ENCODE measurements at regions not wholly inside any gene's neighbourhood (a gene's known extent, or its start where the extent isn't known, plus 50 kb on each side); places are given as distances from the start of the nearest gene placed in this dataset.

DNA sequence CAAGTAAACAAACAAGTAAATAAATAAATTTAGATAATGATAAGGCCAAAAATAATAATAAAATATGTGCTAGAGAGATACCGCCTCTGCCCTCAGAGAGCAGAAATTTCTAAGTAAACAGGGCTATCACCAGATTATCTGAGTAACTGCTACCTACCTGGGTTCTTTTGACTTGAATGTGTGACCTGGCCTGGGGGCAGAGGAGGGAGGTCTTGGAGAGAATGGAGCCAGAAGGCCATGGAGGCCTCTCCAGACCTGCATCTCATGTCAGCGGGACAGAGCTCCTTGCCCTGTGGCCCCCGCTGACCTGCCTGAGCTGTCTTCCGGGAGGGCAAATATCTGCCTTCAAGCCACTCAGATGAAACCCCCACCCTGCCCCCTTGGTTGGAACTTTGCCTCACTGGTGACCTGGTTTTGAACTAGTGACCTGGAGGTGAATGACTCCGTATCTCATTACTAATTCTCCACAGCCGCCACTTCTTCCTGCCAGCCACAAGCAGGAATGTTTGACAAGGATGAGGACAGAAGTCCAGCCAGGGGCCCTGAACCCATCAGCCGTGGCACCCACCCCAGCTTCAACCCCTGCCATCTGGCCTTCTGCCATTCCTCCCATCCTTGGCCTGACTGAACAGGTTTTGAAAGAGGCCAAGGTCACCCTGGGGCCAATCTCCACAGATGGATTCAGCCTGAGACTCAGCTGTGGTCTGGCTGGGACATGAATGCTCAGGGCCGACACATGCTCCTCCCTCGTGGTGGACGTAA lies 86.8 kb upstream of the PARP11 start:
- Histone ChIP-seq H3K4me3 (no peak overlapping the region), H3K9me3 (ENCODE audit: low read depth) (no peaks in the 10 kb centered on the region), H3K9me2 (ENCODE audit: insufficient read depth) (no peaks in the 10 kb centered on the region), H2AFZ (no peak overlapping the region), H3K27ac (no peak overlapping the region), H3K4me2 (ENCODE audit: unreplicated experiment) (no peak overlapping the region), H3K27me3 (replicated peaks; ENCODE audit: insufficient read depth) (peaks cover 11% of the 10 kb centered on the region), H3K79me2 (ENCODE audit: insufficient read depth) (no peaks in the 10 kb centered on the region), H3K4me1 (ENCODE audit: insufficient read depth) (no peaks in the 10 kb centered on the region), H3F3A (ENCODE audit: insufficient read depth) (no peaks in the 10 kb centered on the region), H3K36me3 (ENCODE audit: low read depth) (no peaks in the 10 kb centered on the region), H3K9ac (no peak overlapping the region), H4K20me1 (ENCODE audit: insufficient read depth) (no peaks in the 10 kb centered on the region)
- WGBS, 2 experiments (ENCODE audit: low coverage in 1 of 2, low lambda C conversion rate in 2 of 2, missing lambda C conversion rate in 2 of 2) = 43 to 50% methylated on average over 10 of the region's 10 CpGs
- in situ Hi-C loops (cut with MboI) = no loop called here
- TF ChIP-seq EZH2 (IDR thresholded peaks at IDR 0.05; ENCODE audit: insufficient read depth, poor library complexity, severe bottlenecking) = no peak
- no peak for DNase-seq

DNA sequence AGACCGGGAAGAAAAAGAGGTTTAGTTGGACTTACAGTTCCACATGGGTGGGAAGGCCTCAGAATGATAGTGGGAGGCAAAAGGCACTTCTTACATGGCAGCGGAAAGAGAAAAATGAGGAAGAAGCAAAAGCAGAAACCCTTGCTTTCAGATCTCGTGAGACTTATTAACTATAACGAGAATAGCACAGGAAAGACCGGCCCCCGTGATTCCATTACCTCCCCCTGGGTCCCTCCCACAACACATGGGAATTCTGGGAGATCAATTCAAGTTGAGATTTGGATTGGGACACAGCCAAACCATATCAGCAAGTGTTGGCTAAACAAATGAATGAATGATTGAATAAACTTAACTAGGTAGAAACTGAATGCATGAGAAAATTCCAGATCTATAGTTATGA lies 85.3 kb upstream of the PARP11 start:
- no peak overlapping the region for H3K4me3 ChIP-seq
- no peaks in the 10 kb centered on the region for H3K9me2 ChIP-seq (ENCODE audit: insufficient read depth)
- H3K36me3 ChIP-seq (ENCODE audit: low read depth) = no peaks in the 10 kb centered on the region
- H4K20me1 ChIP-seq (ENCODE audit: insufficient read depth) = no peaks in the 10 kb centered on the region
- DNase-seq = no peak
- in situ Hi-C loops (cut with MboI) = no loop called here
- H3K4me2 ChIP-seq (ENCODE audit: unreplicated experiment) = no peak overlapping the region
- no peak overlapping the region for H2AFZ ChIP-seq
- no peak overlapping the region for H3K9ac ChIP-seq
- TF ChIP-seq EZH2phosphoT487 (IDR thresholded peaks at IDR 0.05; ENCODE audit: insufficient read depth, low read depth) (no peak), EZH2 (IDR thresholded peaks at IDR 0.05; ENCODE audit: insufficient read depth, poor library complexity, severe bottlenecking) (no peak)
- H3K27me3 ChIP-seq (replicated peaks; ENCODE audit: insufficient read depth) = peaks cover 11% of the 10 kb centered on the region
- no peaks in the 10 kb centered on the region for H3K4me1 ChIP-seq (ENCODE audit: insufficient read depth)
- 36 to 38% methylated on average over 6 of the region's 6 CpGs for WGBS, 2 experiments (ENCODE audit: low coverage in 1 of 2, low lambda C conversion rate in 2 of 2, missing lambda C conversion rate in 2 of 2)
- no peaks in the 10 kb centered on the region for H3K9me3 ChIP-seq (ENCODE audit: low read depth)
- H3F3A ChIP-seq (ENCODE audit: insufficient read depth) = no peaks in the 10 kb centered on the region
- H3K27ac ChIP-seq = no peak overlapping the region
- no peaks in the 10 kb centered on the region for H3K79me2 ChIP-seq (ENCODE audit: insufficient read depth)

DNA sequence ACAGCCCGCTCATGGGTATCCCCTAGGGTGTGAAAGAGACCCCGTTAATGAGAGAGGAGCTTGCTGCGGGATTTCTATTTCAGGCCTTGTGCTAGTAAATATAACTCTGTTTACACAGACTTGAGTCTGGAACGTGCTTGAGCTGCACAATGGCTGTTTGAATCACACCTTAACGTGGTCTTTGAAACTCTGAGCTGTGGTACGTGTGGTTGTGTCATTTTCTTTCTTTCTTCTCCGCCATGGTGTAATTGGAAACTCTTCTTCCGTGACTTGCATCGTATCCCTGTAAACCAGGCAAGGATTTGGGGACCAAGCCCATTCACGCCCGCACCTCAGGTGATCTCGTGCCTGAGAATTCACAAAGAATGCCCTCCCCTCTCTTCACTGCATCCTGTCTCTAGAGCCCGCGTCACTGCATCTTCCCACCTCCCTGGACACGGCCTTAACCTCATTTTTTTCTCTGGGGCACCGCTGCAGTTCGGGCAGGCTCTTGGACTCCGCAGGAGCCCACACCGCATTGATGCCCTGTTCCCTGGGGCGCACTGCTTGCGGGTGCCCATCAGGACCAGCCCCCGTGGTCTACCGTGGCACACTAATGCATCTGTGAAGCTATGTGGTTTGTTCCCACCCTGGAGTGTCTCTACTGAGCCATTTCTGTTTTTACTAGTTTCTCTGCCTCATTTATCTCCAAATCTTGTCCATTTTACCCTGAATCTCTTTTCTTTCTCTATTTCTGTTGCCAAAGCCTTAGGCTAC lies 78.4 kb upstream of the PARP11 start:
- Histone ChIP-seq H4K20me1 (ENCODE audit: insufficient read depth) (no peaks in the 10 kb centered on the region), H3K27me3 (replicated peaks; ENCODE audit: insufficient read depth) (0 out of 2 replicates have a peak, but pooled peaks cover 4% of the 10 kb centered on the region), H2AFZ (no peak overlapping the region), H3K9me2 (ENCODE audit: insufficient read depth) (no peaks in the 10 kb centered on the region), H3K9me3 (ENCODE audit: low read depth) (no peaks in the 10 kb centered on the region), H3F3A (ENCODE audit: insufficient read depth) (no peaks in the 10 kb centered on the region), H3K79me2 (ENCODE audit: insufficient read depth) (no peaks in the 10 kb centered on the region), H3K4me2 (ENCODE audit: unreplicated experiment) (no peak overlapping the region), H3K4me3 (no peak overlapping the region), H3K27ac (no peak overlapping the region), H3K36me3 (ENCODE audit: low read depth) (no peaks in the 10 kb centered on the region), H3K4me1 (ENCODE audit: insufficient read depth) (no peaks in the 10 kb centered on the region), H3K9ac (no peak overlapping the region)
- DNase-seq = no peak
- in situ Hi-C loops (cut with MboI) = no loop called here
- no peak for TF ChIP-seq EZH2phosphoT487 (IDR thresholded peaks at IDR 0.05; ENCODE audit: insufficient read depth, low read depth)
- TF ChIP-seq EZH2 (IDR thresholded peaks at IDR 0.05; ENCODE audit: insufficient read depth, poor library complexity, severe bottlenecking) = no peak
- 58% methylated on average over 23 of the region's 23 CpGs for WGBS, 2 experiments (ENCODE audit: low coverage in 1 of 2, low lambda C conversion rate in 2 of 2, missing lambda C conversion rate in 2 of 2)

DNA sequence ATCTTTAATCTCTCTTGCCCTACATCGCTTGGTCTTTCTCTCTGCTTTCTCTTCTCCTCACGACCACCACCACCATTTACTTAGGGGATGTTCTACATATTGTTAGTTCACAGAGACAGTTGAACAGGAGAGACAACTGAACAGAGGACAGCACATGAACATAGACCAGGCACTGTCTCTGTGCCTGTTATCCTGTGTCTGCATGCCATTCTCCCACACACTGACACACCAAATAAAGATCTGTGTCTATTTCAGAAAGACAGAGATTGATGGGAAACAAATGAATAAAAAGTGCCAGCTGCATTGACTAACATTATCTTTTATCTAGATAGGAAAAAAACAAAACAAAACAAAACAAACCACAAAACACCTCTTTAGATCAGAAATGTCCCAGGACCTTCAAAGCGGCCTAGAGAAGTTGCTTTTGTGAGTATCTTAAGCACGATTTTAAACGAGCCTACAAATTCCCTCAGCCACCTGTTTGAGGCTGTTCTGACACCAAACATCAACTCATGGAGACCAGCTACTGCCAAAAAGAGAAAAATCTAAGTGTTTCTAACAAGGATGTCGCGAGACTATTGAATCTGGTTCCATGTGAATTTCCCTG lies 77.6 kb upstream of the PARP11 start:
- in situ Hi-C loops (cut with MboI) = no loop called here
- Histone ChIP-seq H3K36me3 (ENCODE audit: low read depth) (no peaks in the 10 kb centered on the region), H3K27ac (no peak overlapping the region), H3K79me2 (ENCODE audit: insufficient read depth) (no peaks in the 10 kb centered on the region), H2AFZ (no peak overlapping the region), H3K4me3 (no peak overlapping the region), H3K4me2 (ENCODE audit: unreplicated experiment) (no peak overlapping the region), H3K9ac (no peak overlapping the region), H3K9me2 (ENCODE audit: insufficient read depth) (no peaks in the 10 kb centered on the region), H3F3A (ENCODE audit: insufficient read depth) (no peaks in the 10 kb centered on the region), H3K9me3 (ENCODE audit: low read depth) (no peaks in the 10 kb centered on the region), H3K27me3 (replicated peaks; ENCODE audit: insufficient read depth) (0 out of 2 replicates have a peak, but pooled peaks cover 4% of the 10 kb centered on the region), H3K4me1 (ENCODE audit: insufficient read depth) (no peaks in the 10 kb centered on the region), H4K20me1 (ENCODE audit: insufficient read depth) (no peaks in the 10 kb centered on the region)
- DNase-seq = no peak
- 19 to 27% methylated on average over 7 of the region's 7 CpGs for WGBS, 2 experiments (ENCODE audit: low coverage in 1 of 2, low lambda C conversion rate in 2 of 2, missing lambda C conversion rate in 2 of 2)
- TF ChIP-seq EZH2phosphoT487 (IDR thresholded peaks at IDR 0.05; ENCODE audit: insufficient read depth, low read depth) = no peak
